Spleen (tissue), 7 donors: ENCODE measurements at regions not wholly inside any gene's neighbourhood (a gene's known extent, or its start where the extent isn't known, plus 50 kb on each side); places are given as distances from the start of the nearest gene placed in this dataset.

Experiments used
- CTCF ChIP-seq, 11 experiments: fragments of 200-600 bp in 7 of 11; fragments of 450-650 bp in 4 of 11; sonication (generic) in 4 of 11; IDR thresholded peaks in 8 of 11; conservative IDR thresholded peaks in 3 of 11; 1 replicate in 7 of 11; 2 replicates in 4 of 11; pipeline versions ENCODE4 v1.4.0 to v1.8.0; 2016 to 2021; ENCODE audit warnings: antibody characterized with exemption in 11 of 11, inconsistent platforms in 4 of 11, mild to moderate bottlenecking in 1 of 11
- POLR2A ChIP-seq, 3 donors: fragments of 450-650 bp; IDR thresholded peaks; one replicate each; pipeline ENCODE4 v1.5.1; 2017; ENCODE audit warnings: antibody characterized with exemption in 3 of 3, mild to moderate bottlenecking in 1 of 3
- donor health status: DM: no; HTN: no; CAD: no; lungs with moderate emphysema.
- donor health status: DM: no; HTN: no; CAD: no.
- donor health status: DM: no; HTN: no; CAD: no.

GRCh38 chr5:29040404-29040803, 2002.0 kb upstream of the CDH9 start:
- TF ChIP-seq POLR2A (IDR thresholded peaks at IDR 0.05) (no peak), CTCF (IDR thresholded peaks at IDR 0.05 in 8 of 11, conservative IDR thresholded peaks at IDR 0.05 in 3 of 11) (no peak)
